Body of pancreas (tissue), 4 donors: ENCODE measurements at regions not wholly inside any gene's neighbourhood (a gene's known extent, or its start where the extent isn't known, plus 50 kb on each side); places are given as distances from the start of the nearest gene placed in this dataset.

Source experiments
- CTCF ChIP-seq, 7 experiments: fragments of 450-650 bp in 4 of 7; fragments of 200-600 bp in 3 of 7; sonication (generic) in 3 of 7; IDR thresholded peaks; one replicate each; pipeline ENCODE4 v1.5.1; 2016 to 2019; ENCODE audit warnings: antibody characterized with exemption in 7 of 7
- POLR2A ChIP-seq, 3 donors: fragments of 450-650 bp; IDR thresholded peaks; one replicate each; pipeline ENCODE4 v1.6.1; 2016; ENCODE audit warnings: antibody characterized with exemption in 3 of 3, mild to moderate bottlenecking in 2 of 3

GRCh38 chr3:127475975-127476705 is 114.4 kb downstream of the TPRA1 start:
- TF ChIP-seq POLR2A (IDR thresholded peaks at IDR 0.05) (no peak), CTCF (IDR thresholded peaks at IDR 0.05) (no peak)
